NB4 (cell line): ENCODE measurements at regions not wholly inside any gene's neighbourhood (a gene's known extent, or its start where the extent isn't known, plus 50 kb on each side); places are given as distances from the start of the nearest gene placed in this dataset.

Source experiments
- POLR2A ChIP-seq: IDR thresholded peaks from 2 replicates; pipeline ENCODE4 v1.6.1; 2011; ENCODE audit warnings: mild to moderate bottlenecking; ENCODE audit not compliant: insufficient read length; ENCODE audit errors: extremely low read depth
- TF ChIP-seq, protein P1 (sequence below): IDR thresholded peaks from 2 replicates; pipeline ENCODE4 v1.6.1; 2011; ENCODE audit warnings: low read depth, low read length

- TF ChIP-seq POLR2A: no peak
- TF ChIP-seq, protein P1, sequence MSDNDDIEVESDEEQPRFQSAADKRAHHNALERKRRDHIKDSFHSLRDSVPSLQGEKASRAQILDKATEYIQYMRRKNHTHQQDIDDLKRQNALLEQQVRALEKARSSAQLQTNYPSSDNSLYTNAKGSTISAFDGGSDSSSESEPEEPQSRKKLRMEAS: no peak
Observed at GRCh38 chr10:118868589-118868988, 113.8 kb upstream of the CACUL1 start.
